ENCODE measurements at regions not wholly inside any gene's neighbourhood (a gene's known extent, or its start where the extent isn't known, plus 50 kb on each side); places are given as distances from the start of the nearest gene placed in this dataset.
A peak's percentile ranks its signal among the peaks of the same experiment; 100 is the strongest.

GRCh38 chr18:51478908-51479307 lies 281.4 kb upstream of the MEX3C start:
- DNase-seq (ENCODE audit: low spot score), result no peak
- H3K36me3 ChIP-seq (ENCODE audit: insufficient read depth, low read length, poor library complexity, severe bottlenecking), result no peaks in the 10 kb centered on the region
- no peak overlapping the region for H3K4me3 ChIP-seq (ENCODE audit: low read depth, low read length, poor library complexity, severe bottlenecking)
- H3K4me1 ChIP-seq (ENCODE audit: insufficient read depth, low read length, poor library complexity, severe bottlenecking), result peaks cover 5% of the 10 kb centered on the region
- intact Hi-C loops (cut with micrococcal nuclease; ENCODE audit: unreplicated experiment), result no loop called here
- CTCF ChIA-PET, result no interaction called here
- no peaks in the 10 kb centered on the region for H3K9me3 ChIP-seq (ENCODE audit: low read depth, low read length, poor library complexity, severe bottlenecking)
- POLR2A ChIA-PET (ENCODE audit: low non-redundant PET), result no interaction called here
- H3K27me3 ChIP-seq (replicated peaks; ENCODE audit: insufficient read depth, low read depth, low read length, poor library complexity), result no peaks in the 10 kb centered on the region
- TF ChIP-seq EZH2 (IDR thresholded peaks at IDR 0.05; ENCODE audit: borderline replicate concordance, low read depth, low read length, poor library complexity, severe bottlenecking), result no peak
- TF ChIP-seq CTCF (conservative IDR thresholded peaks at IDR 0.05; ENCODE audit: low read depth, low read length), result no peak
- no peak overlapping the region for H3K27ac ChIP-seq (ENCODE audit: low read depth, low read length, poor library complexity, severe bottlenecking)
- BruUV-seq (replicated peaks), result no TSS peak

GRCh38 chr18:51479736-51480135 lies 282.3 kb upstream of the MEX3C start:
- no TSS peak for BruUV-seq (replicated peaks)
- POLR2A ChIA-PET (ENCODE audit: low non-redundant PET), result no interaction called here
- Histone ChIP-seq H3K36me3 (ENCODE audit: insufficient read depth, low read length, poor library complexity, severe bottlenecking) (no peaks in the 10 kb centered on the region), H3K4me3 (ENCODE audit: low read depth, low read length, poor library complexity, severe bottlenecking) (no peak overlapping the region), H3K9me3 (ENCODE audit: low read depth, low read length, poor library complexity, severe bottlenecking) (no peaks in the 10 kb centered on the region), H3K27ac (ENCODE audit: low read depth, low read length, poor library complexity, severe bottlenecking) (no peak overlapping the region), H3K27me3 (replicated peaks; ENCODE audit: insufficient read depth, low read depth, low read length, poor library complexity) (no peaks in the 10 kb centered on the region), H3K4me1 (ENCODE audit: insufficient read depth, low read length, poor library complexity, severe bottlenecking) (peaks cover 11% of the 10 kb centered on the region)
- TF ChIP-seq CTCF (conservative IDR thresholded peaks at IDR 0.05; ENCODE audit: low read depth, low read length), result no peak
- no peak for TF ChIP-seq EZH2 (IDR thresholded peaks at IDR 0.05; ENCODE audit: borderline replicate concordance, low read depth, low read length, poor library complexity, severe bottlenecking)
- DNase-seq (ENCODE audit: low spot score), result no peak
- intact Hi-C loops (cut with micrococcal nuclease; ENCODE audit: unreplicated experiment), result no loop called here
- CTCF ChIA-PET, result no interaction called here

DNA sequence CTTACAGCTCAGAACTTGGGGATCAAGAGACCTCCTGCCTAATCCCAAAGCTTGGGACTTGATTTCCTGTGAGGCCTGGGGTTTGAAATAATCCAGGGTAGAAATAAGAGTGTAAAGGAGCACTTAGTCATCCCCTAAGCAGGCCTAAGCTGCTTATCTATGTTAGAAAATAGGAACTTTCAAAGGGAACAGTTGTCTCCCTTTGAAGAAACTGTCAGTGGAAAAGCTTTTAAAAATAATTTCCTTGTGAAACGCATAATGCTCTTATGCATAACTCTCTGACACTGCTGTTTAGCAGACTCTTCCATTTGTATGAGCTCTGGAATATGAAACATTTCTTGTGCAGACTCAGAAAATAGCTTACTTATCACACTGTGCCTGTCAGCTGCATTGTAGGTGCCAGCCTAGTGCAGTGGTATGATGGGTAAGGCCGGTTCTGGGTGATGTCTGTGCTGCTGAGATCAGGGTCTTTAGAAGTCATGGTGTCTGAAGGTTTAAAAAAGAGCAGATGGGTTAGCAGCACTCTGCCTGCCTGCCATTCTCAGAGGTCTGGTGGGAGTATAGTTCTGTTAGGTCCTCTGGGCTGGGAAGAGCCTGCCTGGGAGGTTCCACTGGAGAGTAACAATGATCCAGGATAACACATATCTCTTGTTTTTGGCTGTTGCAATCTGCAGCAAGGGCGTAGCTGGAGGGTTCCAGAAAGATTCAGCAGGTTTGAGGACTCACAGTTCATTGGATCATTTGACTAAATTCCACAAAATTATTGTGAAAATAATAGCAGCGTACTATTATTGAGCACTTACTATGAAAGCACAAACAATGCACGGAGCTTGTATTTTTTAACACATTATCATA lies 283.2 kb upstream of the MEX3C start:
- CTCF ChIA-PET, result no interaction called here
- TF ChIP-seq CTCF (conservative IDR thresholded peaks at IDR 0.05; ENCODE audit: low read depth, low read length), result no peak
- no peak for TF ChIP-seq EZH2 (IDR thresholded peaks at IDR 0.05; ENCODE audit: borderline replicate concordance, low read depth, low read length, poor library complexity, severe bottlenecking)
- BruUV-seq (replicated peaks), result no TSS peak

More for the DNA sequence above, 283.2 kb upstream of the MEX3C start:
- Histone ChIP-seq H3K4me1 (ENCODE audit: insufficient read depth, low read length, poor library complexity, severe bottlenecking) (peaks cover 11% of the 10 kb centered on the region), H3K9me3 (ENCODE audit: low read depth, low read length, poor library complexity, severe bottlenecking) (no peaks in the 10 kb centered on the region), H3K27ac (ENCODE audit: low read depth, low read length, poor library complexity, severe bottlenecking) (peak overlapping the region; percentile 62), H3K27me3 (replicated peaks; ENCODE audit: insufficient read depth, low read depth, low read length, poor library complexity) (no peaks in the 10 kb centered on the region), H3K4me3 (ENCODE audit: low read depth, low read length, poor library complexity, severe bottlenecking) (no peak overlapping the region), H3K36me3 (ENCODE audit: insufficient read depth, low read length, poor library complexity, severe bottlenecking) (no peaks in the 10 kb centered on the region)
- POLR2A ChIA-PET (ENCODE audit: low non-redundant PET), result no interaction called here
- no peak for DNase-seq (ENCODE audit: low spot score)
- intact Hi-C loops (cut with micrococcal nuclease; ENCODE audit: unreplicated experiment), result no loop called here

Measured in A673 (cell line).